HPDE6-E6E7 (cell line): ENCODE measurements at regions not wholly inside any gene's neighbourhood (a gene's known extent, or its start where the extent isn't known, plus 50 kb on each side); places are given as distances from the start of the nearest gene placed in this dataset.
"Not testable (repeated sequence)": the region's sequence is repeated elsewhere in the genome, so short reads cannot be mapped to it uniquely, and the experiment has no call there.

Experiments
- DNase-seq: peaks from one replicate; pipeline ENCODE4 v3.0.0; 2011; ENCODE audit warnings: missing footprints; ENCODE audit errors: extremely low spot score

DNA sequence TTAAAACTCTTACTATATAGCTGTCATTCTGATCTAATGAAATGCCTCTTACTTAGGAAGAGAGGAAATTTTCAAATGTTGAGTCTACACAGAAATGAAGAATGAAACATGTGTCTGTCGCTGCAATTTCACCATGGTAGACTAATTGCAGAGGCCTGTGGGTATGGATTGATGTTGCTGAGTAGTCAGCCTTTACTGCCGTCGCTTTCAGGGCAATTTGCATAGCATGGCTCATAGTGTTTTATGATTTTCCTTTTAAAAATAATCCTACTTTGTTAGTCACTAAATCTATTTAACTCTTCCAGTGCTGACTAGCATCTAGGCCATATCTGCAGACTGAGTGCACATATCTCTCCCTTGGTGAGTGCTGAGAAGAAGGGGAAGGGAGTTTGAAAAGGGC, 819.2 kb downstream of the SATB2 start:
- DNase-seq, result no peak

DNA sequence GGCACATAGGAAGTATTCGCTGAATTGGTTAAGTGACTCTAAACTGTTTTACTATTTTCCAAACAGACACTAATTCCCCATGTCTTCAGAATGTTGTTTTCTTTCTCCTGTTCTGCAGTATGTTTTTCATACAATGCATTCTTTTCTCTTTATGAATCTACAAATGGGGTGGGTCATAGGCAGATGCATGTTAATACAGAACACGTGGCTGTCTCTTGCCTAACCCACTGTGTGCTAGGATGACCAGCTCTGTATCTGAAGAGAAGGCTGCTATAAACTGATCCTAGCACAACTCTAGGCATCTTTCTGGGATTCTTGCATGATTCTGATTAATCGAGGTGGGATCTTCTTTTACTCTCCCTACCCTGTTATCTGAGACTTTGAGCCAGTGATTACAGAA, 826.0 kb downstream of the PLCL1 start:
- peak; percentile 9 for DNase-seq

DNA sequence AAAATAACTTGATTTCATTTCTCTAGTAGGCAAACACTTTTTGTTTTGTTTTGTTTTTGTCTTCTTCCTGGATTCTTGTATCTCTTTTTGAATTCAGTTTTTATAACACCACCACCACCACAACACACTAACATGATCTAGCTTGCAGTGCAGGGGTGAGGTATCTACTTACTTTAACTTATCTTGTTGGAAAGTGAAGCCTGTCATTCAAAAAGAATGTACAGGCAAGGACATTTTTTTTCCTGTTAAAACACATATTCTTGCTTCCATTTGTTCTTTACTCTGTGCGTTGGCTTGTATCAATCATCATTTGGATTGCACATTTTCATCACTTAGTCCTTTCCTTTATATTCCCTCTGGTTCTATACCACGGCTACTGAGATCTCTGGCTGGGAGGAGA, 824.2 kb downstream of the PLCL1 start:
- DNase-seq, result peak; percentile 29

DNA sequence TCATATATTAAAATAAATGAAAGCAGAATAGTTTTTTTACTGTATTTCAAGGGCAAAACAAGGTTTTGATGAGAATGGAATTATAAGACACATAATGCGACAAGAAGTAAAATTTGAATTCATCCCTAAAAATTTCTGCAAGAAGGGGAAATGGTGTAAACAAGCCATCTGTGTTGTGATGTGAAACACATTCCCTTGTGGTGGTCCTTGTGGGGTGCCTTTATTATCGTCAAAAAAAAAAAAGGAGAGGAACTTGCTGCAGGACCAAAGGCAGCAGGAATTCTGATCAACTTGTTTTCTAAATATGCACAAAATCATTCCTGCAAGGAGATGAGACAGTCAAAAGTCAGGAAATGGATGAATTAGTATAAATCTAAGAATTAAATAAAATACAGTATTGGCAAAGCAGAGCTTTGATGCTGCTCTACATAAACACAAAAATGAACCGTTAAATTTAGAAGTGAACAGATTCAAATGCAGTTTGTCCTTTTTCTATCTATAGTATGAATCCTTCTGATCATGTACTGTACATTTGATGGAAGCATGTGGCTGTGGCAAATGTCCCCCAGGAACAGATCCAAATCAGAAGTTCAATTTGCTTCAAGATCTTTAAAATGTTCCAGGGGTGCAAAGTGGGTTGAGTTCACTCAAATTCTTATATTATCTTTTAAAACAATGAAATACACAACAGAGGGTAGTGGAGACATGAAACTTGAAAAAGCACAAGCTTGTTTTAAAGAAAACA, 818.8 kb downstream of the PLCL1 start:
- DNase-seq, result no peak

DNA sequence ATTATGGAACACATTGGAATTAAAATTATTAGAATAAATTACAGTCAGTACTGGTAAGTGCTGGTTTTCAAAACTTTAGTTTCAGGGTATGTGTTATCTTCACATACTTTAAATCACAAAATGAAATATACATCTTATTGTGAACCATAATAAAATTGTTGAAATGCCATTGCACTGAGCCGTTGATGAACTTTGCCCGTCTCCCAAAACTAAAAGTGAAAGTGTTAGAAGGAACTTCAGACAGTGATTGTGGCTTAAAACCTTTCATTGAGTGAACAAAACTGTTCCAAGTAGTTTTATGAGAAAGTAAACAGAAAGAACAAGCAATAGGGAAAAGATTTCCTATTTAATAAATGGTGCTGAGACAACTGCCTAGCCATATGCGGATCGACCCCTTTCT, 811.6 kb downstream of the PLCL1 start:
- no peak for DNase-seq

DNA sequence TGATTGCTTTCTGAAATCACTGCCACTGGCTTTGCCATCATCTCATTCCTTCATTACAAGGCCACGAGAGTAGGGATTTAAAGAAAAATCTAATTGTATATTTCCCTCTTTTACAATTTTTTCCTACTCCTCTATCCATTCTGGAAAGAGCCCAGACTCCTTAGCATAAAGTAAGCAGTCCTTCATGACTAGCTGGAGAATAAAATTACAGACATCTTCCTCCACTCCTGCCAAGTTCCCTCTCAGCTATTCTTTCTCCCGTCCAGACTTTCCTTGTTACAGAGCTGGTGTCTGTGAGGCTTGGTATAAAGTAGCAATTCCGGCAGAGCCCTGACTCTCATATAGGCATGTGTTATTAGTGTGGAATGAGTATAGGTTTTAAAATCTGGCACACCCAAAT, 806.8 kb downstream of the PLCL1 start:
- DNase-seq, result no peak

DNA sequence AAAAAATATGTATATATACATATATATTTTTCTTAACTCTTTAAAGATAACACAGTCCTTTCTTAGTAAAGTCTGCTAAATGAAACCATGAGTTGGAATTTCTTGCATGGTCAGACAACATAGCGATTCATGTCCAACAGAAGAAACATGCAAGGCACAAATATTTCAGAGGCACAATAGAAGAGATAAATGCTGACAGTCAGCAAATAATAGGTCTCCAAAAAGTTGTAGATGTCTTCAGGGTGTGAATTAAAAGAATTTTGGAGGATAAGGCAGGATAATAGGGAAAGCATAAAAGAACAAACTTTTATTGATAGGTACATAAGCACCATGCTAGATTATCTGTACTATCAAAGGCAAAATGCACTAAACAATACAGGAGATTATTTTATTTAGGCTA, 800.2 kb downstream of the PLCL1 start:
- DNase-seq, result no peak

DNA sequence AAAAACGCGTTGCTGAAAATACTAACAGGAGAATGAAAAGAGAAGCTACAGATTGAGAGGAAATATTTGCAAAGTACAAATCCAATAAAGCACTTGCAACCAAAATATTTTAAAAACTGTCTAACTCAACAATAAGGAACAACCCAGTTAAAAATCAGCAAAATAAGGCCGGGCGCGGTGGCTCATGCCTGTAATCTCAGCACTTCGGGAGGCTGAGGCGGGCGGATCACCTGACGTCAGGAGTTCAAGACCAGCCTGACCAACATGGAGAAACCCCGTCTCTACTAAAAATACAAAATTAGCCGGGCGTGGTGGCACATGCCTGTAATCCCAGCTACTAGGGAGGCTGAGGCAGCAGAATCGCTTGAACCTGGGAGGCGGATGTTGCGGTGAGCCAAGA, 798.6 kb downstream of the PLCL1 start:
- DNase-seq, result not testable (repeated sequence)

DNA sequence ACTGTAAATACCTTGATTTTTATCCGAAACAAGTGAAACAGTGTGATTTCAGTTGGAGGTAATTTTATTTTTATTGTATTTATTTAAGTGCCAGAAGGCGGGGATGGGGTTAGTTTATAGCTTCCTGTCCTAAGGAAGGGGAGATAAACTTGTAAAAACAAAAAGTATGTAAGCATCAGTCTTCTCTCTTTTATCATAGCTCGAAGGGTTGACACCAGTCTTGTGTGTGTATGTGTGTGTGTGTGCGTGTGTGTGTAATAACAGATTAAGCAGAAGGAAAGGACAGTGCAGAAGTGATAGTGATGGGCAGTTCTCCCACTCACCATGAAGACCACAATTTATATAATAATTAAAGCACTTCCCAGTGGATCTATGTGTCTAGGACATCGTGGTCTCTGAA, 793.3 kb downstream of the PLCL1 start:
- DNase-seq, result no peak

DNA sequence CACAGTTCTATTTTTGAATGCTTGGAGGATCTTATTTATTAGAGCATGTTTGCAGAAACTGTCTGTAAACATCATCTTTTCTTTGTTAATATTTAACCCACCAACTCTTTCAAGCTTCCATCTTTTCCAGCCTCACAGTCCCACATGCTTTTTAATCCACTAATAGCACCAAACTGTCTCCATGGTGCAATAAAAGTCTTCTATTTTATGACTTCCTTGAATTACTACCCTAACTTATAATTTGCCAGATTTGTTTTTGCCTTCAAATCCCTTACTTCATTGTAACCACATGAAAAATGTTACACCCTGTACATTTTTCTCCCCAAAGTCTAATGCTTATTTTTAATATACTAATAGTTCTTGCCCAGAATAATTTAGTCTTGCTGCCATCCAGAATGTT, 792.6 kb downstream of the PLCL1 start:
- DNase-seq, result no peak

DNA sequence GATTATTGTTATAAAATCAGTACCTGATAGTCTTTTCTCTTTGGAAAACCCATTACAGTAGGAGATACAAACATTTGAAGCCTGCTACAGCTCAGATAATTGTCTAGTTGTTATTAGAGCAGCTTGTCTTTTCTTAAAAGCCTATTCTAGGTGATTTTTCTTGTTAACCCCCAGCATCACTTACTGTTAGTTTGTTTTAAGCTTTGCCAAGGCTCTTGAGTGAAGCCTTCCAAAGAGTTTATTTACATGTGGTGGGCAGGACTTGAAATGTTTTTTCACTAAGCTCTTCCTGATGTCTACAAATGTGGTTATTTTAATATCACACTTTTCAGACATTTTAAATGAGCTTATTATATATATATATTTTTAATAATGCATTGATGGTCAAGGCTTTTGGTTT, 791.3 kb downstream of the PLCL1 start:
- no peak for DNase-seq

DNA sequence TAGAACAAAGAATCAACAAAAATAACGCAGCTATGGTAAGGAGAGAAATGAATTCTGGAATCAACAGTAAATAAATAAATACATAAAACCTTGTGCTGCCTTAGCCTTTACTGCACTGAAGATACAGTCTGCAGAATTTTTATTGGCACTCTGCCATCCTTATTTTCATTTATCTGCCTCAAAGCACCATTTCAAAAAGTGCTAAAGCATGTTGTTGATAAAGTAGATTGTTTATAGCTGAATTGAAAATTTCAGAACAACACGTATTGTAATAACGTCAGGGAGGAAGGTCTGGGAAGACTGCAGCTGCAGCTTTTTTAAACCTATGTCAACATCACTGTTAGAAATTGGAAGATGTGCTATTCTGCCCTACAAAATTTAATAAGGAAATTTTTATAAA, 787.2 kb downstream of the PLCL1 start:
- no peak for DNase-seq

DNA sequence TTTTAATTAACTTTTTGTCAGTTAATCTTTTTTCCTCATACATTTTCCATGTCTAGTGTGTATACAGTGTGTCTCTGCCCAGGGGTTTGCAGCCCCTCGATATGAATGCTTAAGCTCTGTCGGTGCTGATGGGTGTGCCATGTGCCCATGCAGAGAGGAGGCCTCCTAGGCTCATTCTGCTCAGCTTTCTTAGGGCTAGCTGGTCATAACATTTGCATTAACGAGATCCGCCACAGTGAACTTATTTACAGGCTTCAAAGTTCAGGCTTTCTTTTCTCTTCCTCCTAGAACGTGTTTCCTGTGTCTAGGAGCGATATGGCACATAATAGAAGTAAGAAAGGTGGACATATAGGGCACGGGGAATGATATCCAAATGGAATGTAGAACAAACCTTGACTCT, 783.3 kb downstream of the PLCL1 start:
- no peak for DNase-seq

DNA sequence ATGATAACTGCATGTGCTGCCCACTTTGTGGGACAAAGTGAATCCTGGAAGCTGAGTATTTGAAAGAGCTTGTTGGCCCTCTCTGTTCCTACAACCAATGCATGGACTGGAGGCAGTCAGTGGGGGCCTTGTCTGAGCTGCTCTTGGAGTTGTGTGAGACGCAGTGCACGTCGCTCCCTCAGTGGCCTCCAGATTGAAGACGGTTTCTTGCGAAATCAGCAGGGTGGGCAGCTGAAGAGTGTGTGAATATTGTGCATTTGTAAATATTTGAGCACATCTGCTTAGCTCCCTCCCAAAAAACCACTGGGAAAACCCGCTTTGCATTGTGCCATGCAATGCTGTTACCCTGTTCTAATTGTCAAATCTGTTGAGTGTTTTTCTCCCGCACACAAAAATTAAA, 782.8 kb downstream of the PLCL1 start:
- no peak for DNase-seq

DNA sequence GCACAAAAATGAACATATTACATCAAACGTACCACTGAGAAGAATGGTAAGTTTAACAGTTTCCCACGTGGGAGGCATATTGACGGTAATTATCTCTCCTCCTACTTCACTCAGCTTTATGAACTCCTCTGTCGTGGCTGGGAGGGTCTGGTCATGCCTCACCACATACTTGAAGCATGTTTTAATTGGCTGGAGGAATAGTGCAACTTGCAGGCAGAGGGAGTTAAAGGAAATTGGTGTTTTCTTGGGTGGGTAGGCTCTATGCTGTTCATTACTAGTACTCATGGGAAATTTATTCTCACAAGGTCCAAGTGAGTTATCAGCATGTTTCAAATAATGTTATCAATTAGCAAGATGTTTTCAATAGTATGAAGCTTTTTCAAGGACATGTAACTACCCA, 767.0 kb downstream of the PLCL1 start:
- no peak for DNase-seq

DNA sequence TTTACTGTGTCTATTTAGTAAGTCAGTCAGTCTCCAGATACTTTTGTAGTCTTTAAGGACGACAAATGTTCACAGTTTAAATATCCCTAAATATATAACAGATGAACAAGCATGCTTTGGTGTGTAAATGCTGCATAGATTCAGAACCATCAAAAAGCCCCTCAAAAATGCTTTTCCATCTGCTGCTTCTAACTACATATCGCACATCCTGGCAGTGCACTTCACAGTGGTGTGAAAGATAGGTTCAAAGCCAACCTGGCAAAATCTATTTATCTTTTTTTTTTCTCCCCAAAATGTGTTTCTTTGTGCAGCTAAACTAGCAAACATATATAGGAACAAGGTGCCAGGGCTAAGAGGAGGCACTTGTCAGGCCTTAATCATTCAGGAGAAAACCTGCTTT, 753.8 kb downstream of the PLCL1 start:
- no peak for DNase-seq

DNA sequence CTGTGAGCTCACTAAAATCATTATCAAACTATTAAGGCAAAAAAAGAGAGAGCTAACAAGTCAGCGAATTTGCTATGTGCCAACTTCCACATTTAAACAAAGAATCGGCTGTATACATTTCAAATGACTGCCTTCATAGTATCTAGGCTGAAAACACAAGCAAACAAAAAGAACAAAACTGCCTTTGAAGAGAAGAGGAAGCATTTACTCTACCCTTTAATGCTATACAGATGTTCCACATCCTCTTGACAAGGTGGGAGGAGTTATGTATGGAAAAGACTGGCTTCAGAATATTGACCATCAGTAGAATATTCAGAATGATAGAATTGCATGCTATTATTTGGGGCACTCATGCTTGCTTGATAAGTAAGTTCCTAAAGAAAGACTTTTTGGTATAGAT, 741.7 kb downstream of the PLCL1 start:
- DNase-seq, result no peak

DNA sequence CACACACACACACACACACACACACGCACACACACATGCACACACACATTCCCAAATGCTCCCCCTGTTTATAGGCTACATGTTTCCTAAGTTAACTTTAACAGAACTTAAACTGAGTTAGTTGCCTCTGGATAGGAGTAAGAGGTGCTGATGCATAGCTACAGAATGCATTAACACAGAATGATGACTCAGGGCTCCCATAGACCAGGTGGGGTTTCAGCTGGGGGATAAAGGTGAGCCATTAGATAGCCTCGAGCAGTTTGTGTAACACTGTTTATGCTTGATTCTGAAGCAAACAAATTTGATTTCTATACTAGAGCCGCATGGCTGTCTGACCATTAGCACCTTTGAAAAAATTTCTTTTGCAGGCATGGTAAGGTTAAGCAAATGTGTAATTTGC, 741.0 kb downstream of the PLCL1 start:
- peak; percentile 75 for DNase-seq

DNA sequence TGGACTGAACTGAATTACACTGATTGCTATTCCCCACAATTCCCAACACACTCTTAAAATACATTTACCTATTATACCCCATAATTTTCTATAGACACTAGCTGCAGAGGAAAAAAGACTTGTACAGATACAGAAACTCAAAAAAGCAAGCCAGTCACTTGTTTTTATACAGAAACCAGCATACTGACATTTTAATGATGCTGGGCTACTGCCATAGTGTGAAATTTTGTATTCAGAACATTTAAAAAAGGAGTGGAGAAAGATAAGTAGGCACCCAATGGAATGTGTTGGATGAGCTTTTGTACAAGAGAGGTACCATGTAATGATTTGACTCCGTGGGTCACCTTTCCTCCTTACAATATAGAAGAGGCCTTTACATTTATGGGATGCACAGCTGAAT, 740.1 kb downstream of the PLCL1 start:
- DNase-seq, result no peak

DNA sequence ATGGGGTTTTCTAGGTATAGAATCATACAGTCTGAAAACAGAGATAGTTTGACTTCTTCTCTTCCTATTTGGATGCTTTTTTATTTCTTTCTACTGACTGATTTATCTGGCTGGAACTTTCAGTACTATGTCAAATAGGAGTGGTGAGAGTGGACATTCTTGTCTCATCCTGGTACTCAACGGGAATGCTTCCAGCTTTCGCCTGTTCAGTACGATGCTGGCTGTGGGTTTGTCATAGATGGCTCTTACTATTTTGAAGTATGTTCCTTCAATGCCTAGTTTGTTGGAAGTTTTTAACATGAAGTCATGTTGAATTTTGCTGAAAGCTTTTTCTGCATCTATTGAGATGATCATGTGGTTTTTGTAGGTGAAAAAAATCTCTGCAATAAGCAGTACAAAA, 730.4 kb downstream of the PLCL1 start:
- DNase-seq, result no peak

DNA sequence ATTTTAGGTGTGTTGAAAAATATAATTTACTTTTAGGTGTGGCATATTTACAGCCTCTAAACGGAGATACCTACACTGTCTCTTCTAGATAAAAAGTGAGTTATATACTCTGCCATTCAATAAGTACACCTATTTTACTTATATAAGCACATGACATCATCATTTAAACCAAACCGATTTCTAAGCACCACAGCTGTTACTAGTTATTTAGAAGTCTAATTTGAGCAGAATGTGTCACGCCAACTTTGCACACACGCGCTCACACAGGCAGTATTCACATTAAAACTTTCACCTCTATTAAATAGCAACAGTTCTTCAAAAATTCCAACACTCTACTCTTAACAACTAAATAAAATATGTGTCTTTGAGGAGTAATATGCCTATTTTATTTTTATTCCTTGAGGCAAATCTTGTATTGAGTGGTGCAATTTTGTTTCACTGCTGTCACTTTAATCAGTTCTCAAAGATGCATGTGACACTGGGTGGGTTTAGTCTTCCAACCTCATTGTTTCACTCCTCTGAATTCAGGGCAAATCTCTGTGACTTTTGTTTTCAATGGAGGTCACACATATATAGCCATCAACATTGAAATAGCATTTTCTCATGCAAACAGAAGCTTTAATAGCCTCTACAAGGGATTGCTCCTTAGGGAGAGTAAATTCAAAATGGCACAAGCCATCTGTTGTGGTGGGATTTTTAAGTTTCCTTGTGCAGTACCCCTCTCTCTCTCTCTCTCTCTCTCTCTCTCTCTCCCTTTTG, 721.0 kb downstream of the PLCL1 start:
- no peak for DNase-seq

DNA sequence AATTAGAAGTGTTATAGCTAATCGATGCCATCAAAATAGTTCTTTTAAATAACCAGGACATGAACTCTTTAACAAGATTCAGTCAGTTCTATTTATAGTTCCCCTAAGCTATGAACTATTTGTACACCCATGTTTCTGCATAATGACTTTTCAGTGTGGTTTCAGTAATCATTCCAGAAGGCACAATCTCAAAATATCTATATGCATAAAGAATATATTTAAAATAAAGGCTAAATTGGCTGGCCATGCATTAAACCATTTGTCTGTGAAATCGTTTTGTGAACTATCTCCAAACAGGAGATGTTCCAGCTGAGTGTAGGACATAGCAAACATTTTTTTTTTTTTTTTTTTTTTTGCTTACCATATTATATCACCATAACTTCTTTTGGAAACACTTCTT, 719.3 kb downstream of the PLCL1 start:
- DNase-seq, result no peak

DNA sequence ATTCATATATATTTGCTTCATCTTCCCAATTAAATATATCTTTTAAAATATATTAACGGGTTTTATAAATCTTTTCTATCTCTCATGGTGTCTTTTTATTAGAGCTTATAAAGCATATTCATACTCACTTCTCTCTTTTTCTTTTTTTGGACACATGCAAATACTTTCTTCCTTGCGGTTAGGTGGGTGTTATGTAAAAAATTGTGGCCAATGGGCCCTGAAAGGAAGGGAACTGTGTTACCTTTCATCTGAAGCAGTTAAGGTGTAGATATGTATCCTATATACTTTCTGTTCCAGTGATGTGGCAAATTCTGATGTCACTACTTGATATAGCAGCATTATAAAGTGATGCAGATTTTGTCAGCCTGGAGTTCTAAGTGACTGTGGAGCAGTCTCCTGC, 714.5 kb downstream of the PLCL1 start:
- no peak for DNase-seq

DNA sequence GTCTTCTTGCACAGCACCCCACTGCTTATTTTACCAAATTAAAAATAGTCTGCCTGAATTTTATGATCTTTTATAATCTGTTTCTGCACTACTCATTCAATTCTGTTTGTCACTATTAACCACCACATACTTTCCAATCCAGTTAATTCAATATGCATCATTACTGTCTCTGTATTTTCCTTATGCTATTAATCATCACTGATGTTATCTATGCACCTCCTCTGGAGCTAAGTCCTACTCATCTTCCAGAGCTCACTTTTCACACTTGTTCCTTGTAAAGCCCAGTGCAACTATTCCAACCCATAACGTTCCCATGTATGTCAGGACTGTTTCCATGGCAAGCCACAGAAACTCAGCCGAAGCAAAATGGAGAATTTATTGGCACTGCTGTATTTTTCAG, 713.6 kb downstream of the PLCL1 start:
- no peak for DNase-seq
